ENCODE measurements at regions not wholly inside any gene's neighbourhood (a gene's known extent, or its start where the extent isn't known, plus 50 kb on each side); places are given as distances from the start of the nearest gene placed in this dataset.

DNA sequence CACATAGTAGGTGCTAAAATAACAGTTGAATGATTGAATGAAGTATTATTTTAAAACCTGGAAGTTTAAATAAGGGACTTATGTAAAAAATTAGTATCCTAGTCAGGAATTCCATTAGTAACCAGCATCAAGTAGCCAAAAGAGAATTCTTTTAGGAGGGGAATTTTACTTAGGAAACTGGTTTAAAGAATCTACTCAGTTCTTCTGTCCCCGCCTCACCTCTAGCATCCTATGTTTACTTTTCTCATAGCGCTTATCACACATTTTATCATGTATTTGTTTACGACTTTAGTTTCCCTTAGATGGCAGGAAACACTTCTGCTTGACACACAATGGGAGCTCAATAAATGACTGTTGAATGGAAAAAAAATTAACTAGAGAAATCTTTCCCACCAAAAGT, 229.0 kb downstream of the KLF5 start:
- no peak for DNase-seq (ENCODE audit: extremely low read depth, low read depth)

DNA sequence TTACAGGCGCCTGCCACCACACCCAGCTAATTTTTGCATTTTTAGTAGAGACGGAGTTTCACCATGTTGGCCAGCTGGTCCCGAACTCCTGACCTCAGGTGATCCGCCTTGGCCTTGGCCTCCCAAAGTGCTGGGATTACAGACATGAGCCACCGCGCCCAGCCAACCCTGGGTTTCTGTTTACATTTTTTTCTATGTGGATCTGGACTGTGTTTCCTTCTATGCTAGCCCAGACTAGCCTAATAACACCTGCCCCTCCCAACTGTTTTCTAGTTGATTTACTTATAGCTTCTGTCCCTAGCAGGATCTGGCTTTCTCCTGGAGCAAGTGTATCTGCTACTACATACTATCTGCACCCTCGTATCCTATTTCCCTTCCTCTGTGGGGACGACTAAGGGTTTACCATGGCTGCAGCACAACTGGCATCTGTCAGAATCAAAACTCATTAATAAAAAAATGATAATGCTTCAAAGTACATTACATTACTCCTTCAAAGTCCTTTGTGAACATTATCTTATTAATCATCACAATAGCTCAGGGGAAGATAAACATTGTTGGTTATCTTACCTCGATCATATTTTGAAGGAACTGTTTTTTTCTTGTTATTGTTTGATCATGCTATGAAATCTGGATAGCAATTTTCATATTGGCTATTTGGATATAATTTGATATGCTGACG, 228.3 kb downstream of the KLF5 start:
- no peak for DNase-seq (ENCODE audit: extremely low read depth, low read depth)

DNA sequence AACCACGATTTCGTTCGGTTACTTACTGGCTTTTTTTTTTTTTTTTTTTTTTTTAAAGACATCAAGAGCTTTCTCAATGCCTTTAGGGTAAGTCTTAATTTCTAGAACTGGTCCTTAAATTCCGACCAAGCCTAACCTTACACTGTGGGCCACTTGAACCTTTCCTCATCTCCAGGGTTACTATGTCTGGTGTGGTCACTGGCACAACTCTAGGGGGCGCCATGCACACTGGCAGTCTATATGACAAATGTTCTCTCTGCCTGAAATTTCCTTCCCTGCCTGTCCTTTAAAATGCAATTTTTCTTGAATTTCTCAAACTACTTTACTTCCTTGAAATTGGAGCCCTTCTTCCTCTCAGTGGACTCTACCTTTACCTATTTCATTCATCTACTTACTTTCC, 227.4 kb downstream of the KLF5 start:
- DNase-seq (ENCODE audit: extremely low read depth, low read depth) = no peak

DNA sequence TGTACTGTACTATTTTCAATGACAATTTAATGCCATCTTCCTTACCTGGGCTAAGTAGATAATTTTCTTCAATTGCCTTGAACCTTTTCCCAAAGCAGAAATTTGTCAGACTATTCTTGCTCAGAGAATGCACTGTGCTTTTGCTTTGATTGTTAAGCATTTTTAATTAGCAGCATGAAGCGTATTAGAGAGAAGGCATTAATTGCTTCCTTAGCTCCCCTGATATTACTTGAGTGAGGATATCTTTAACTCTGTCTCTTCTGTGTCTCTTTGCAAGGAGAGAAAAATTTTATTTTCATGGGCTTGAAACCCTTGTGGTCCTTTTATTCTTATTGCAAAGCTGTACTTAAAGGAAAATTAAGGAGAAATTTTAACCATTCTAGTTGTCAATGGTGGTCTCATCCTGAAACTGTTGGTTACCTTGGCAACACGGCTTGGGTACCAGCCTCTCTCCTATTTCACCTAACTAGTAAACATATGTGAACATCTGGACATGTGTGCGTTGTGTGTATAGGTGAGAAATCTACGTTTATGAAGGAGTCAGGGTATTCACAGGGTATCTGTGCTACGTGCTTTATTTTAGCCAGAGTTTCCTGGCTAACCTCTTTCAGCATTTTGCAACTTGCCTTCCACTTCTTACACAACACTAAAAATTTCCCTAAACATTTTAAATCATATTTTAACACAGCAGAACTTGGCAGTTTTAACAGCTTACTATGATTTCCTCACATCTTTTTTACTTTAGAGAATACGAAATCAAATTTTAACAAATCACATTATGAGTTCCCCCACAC, 225.5 kb downstream of the KLF5 start:
- no peak for DNase-seq (ENCODE audit: extremely low read depth, low read depth)

DNA sequence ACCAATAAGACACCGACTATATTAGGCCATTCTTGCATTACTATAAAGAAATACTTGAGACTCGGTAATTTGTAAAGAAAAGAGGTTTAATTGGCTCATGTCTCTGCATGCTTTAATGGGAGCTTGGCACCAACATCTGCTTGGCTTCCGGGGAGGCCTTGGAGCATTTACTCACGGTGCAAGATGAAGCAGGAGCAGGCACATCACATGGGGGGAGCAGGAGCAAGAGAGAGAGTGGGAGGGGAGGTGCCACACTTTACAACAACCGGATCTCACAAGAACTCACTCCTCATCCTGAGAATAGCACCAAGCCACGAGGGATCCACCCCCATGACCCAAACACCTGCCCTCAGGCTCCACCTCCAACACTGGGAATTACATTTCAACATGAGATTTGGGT, 224.8 kb downstream of the KLF5 start:
- DNase-seq (ENCODE audit: extremely low read depth, low read depth) = no peak

DNA sequence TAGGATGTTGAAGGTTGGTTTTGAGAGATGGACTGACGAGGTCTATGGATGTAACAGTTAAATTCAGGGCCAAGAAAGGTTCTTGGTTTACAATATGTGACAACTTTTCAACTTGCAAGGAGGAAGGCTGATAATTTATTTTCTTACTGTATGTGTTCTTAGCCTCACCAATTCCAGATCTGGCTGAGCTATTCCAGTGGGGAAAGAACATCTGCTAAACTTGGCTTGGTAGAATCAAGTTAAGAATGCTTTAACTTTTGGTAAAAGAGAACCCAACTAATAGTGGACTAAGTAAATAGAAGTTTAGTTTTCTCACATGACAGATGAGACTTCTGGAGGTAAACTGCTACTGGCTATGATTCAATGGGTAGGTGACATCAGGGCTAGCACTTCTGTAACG, 222.9 kb downstream of the KLF5 start:
- DNase-seq (ENCODE audit: extremely low read depth, low read depth) = no peak

DNA sequence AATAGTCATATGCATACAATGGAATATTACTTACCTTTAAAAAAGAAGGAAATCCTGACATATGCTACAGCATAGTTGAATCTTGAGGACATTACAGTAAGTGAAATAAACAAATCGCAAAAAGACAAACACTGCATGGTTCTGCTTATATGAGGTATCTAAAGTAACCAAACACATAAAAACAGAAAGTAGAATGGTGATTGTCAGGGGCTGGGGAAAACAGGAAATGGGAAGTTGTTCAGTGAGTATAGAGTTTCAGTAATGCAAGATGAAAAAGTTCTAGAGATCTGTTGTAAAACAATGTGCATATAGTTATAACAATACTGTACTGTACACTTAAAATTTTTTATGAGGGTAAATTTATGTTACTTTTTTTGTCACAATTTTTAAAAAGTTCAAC, 219.4 kb downstream of the KLF5 start:
- no peak for DNase-seq (ENCODE audit: extremely low read depth, low read depth)

DNA sequence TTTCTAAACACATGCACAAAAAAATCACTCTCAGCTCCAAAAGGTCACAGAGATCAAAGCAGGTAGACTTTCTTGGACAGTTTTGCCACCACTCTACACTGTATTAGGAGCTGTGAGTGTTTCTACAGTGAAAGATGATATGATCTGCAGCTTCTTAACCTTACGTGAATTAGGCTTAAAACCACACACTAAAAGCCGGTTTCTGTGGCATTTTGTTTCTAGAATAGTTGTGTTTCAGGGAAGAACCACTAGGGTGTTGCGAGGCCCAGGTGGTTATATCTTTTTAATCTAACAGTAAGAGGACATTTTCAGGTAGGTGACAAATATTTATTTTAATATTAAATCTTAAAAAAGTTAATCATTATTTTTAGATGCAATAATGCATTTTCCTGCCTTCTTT, 216.4 kb downstream of the KLF5 start:
- no peak for DNase-seq (ENCODE audit: extremely low read depth, low read depth)

DNA sequence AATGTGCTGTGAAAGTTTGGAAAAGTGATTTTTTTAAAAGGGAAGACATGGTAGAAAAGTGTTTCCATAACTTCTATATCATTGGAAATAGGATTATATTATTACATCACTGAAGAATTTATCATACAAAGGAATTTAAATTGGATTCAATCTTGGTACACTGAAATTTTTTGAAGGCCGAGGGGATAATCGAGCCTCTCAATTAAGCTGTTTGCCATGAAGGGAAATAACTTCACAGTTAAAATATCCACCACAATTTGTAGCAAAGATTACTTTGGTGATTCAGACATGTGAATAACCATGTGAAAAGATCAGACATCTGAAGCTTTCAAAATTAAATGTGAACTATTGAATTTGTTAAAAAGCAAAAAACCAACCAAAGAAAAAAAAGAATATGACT, 215.3 kb downstream of the KLF5 start:
- DNase-seq (ENCODE audit: extremely low read depth, low read depth) = no peak

DNA sequence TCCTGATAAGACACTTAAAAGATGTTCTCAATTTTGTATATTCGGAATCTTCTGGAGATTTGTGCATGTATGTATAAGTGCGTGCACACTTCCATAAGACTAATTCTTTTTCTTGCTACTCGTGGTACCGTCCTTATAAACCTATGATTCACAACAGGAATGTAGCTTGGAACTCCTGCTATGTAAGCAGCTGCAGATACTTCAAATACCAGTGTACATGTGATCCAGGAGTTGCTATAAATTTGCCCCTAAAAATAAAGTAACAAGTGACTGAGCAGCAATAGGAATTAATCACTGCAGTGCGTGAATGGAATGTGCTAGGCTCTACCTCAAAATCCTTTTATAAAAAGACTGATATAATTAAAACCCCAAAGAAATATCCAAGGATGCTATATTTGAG, 214.9 kb downstream of the KLF5 start:
- no peak for DNase-seq (ENCODE audit: extremely low read depth, low read depth)

DNA sequence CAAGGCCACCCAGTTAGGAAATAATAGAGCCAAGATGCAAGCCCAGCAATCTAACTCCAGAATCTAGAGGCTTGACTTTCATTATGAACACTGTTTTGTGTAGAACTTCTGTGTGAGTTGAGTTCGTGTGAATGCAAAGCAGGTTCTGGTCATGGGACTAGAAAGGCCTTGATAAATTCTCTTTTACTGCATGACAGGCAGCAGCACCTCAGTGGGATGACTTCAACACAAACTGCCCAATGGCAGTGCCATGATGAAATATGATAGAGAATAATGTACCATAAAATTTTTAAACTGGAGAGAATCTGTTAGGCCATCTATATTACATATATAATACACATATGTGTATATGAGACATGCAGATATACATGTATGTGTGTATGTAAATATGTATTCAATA, 214.5 kb downstream of the KLF5 start:
- DNase-seq (ENCODE audit: extremely low read depth, low read depth) = no peak

DNA sequence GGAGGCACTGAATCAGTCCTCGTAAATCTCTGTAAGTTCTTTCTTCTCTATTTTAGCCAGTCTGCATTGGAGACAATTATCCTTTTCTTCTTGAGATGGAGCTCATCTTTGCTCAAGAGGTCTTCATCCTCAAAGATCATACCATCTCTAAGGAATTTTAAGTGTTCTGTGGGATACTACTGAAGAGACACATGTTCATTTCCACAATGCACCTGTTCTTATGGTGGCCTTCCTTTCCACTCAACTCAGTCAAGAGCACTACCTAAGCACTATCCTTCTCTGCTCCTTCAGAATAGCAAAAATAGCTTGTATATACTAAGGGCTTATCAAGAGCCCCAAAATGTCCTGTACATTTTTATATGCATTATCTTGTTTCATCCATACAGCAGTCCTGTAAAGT, 214.0 kb downstream of the KLF5 start:
- DNase-seq (ENCODE audit: extremely low read depth, low read depth) = no peak

DNA sequence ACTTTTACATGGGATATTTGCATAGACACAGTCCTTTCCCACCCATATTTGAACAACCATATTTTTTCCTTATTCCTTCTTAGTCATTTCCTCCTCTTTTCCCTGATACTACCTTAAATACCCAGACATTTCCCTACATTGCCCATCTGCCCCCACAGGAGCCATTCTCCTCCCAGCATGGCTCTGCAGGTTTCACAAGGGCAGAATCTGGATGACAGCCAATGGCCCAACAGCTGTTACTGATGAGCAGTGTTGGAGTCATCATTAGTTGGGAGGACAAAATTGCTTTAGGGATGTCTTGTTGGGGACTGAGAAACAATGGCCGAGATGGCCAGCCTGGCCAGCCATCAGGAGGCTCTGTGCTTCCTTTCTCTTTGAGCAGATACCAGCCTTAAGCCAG, 209.5 kb downstream of the KLF5 start:
- DNase-seq (ENCODE audit: extremely low read depth, low read depth) = no peak

DNA sequence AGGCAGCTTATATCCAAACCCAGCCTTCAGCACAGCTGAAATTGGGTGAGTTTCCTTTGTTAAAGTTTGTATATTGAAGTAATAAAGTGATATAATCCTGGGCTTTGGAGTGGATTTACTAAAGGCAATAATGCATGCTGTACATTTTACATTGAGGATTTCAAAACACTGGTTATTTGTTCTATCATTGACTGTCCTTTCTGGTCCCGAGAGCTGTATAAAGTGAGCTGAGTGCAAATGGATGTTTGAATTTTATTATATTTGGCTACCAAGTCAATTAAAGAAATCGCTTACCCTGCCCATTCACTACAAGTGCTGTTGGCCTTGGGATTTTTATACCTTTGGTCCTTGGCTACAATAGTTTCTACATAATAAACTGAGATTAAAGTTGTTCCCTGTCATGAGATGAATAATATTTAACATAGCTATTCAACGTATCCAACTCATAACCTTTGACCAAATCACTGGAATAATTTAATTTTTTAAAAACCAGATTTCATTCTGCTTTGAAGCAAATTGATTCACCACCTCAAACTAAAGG, 207.9 kb downstream of the KLF5 start:
- no peak for DNase-seq (ENCODE audit: extremely low read depth, low read depth)

DNA sequence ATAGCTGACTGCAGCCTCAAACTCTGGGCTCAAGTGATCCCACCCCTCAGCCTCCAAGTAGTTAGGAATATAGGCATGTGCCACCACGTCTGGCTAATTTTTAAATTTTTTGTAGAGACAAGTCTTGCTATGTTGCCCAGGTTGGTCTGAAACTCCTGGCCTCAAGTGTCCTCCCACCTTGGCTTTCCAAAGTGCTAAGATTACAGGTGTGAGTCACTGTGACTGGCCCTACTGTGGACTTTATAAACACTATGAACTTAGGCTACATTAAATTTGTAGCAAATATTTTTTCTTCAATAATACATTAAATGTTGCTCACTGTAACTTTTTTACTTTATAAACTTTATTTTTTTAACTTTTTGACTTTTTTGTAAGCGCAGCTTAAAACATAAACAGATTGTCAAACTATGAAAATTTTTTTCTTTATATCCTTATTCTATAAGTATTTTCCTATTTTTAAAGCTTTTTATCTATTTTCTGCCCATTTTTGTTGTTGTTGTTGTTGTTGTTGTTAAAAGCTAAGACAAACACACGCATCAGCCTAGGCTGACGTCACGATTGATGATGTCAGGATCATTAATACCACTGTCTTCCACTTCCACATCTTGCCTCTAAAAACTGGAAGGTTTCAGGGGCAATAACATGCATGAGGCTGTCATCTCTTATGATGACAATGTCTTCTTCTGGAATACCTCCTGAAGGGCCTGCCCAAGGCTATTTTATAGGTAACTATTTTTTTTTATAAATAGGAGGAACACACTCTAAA, 204.2 kb downstream of the KLF5 start:
- DNase-seq (ENCODE audit: extremely low read depth, low read depth) = no peak

DNA sequence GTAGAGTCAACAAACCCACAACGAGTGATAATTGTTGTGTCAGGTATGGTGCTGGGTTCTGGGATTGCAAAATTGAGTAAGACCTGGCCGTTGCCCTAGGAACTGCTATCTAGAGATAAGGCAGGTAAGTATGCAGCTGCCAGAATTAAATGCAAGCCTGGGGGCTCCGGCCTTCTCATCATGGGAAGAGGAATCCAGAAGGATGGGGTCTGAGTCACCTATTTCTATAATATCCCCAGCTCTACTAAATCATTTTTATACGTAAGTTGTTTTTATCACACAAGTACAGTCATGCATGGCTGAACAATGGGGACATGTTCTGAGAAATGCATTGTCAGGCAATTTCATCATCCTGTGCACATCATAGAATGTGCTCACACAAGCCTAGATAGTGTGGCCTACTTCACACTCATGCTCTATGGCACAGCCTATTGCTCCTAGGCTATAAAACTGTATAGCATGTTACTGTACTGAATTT, 203.0 kb downstream of the KLF5 start:
- DNase-seq (ENCODE audit: extremely low read depth, low read depth) = no peak

DNA sequence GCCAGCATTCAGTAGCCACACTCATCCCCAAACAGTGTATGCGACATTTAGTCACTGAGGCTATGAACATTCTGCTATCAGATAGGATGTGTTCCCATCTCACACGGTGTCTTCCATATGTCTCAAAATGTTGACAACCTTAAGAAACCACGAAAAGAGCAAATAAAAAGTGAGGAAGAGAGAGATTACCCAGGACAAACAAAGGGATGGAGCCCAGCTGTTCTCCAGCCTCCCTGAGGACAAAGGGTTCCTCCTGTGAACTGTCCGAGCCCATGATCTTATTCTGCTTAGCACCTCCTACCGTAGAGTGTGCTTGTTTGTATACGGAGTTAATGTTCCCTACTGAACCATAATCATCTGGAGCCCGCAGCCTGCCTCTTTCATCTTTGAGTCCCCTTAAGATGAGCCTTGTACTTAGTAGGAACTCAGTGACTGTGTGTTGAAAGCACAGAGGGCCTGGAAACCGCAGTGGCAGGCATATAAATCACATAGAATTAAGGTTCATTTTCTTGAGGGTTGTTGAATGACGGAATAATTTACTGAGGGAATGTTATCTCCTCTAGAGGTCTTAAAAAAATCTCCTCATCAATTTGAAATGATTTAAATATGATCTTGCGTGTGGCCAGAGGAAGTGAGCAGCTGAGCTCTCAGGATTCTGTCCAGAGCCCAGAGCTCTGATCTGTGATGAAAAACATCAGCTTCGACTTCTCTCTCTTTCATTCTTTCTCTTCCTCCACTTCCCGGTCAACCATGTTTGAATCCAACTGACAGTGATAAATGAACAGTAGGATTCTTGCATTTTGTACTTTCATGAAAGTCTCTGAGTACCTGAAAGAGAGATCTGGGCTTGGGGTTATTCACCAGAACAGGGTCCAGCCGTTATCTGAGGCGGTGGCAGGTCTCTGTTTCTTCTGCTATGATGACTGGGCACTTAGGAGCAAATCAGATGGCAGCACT, 200.5 kb downstream of the KLF5 start:
- DNase-seq (ENCODE audit: extremely low read depth, low read depth) = no peak

DNA sequence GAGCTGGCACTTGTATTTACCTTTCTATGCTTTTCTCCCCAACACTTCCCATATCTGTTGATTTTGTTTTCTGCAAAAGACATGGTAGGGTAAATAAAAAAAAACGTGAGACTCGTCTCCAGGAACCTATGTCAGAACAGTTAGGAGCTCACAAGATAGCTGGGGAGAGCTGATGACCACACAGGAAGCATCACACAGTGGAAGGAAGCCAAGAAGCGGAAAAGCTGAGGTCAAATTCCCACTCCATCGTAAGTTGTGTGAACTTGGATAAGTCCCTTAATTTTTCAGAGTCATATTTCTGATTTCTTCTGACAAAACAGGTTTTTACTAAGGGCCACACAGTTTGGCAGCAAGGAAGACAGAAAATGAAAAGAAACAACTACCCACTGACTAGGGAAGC, 199.6 kb downstream of the KLF5 start:
- no peak for DNase-seq (ENCODE audit: extremely low read depth, low read depth)

DNA sequence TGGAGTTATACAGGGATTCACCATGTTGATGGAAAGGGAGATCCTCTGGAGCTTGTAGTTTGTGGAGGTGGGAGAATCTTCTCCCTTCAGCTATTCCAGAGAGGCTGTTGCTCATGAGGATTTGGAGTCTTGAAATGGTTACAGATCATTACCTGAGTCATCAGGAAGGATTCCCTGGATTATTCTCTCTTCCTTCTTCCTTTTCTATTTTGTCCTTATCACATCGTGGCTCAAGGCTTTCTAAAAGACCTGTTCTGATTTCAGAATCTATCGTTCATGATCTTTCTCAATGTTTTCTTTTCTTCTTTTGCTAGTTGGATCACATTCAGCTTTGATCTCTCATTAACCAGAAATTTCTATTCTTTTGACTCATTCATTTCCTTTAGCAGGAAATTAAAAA, 196.0 kb downstream of the KLF5 start:
- DNase-seq (ENCODE audit: extremely low read depth, low read depth) = no peak

DNA sequence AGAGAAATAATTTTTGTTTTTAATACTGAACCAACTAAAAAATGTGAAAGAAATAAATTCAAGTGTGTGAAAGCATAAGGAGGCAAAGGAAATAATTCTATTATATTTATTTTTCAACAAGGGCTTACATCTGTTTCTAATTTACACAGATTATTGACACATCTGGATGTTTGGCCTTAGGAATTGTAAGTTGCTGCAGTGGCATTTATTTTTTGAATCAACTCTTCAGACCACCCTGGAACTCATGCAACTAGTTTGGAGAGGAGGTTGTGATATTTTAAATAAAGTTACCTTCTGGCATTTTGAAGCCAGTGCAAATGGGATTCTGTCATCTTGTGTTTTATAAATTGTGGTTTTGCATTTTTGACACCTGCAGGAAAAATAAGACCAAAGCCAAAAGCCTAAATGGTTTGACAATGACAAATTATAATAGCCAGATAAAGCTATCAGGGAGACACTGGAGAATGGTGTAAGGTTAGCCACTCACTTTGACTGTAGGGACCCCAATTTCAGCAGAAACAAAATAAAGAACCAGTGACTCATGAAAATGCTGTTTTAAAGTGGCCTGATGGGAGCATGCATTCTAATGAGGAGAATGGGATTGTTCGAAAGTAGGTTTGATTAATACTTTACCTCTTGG, 192.9 kb downstream of the KLF5 start:
- DNase-seq (ENCODE audit: extremely low read depth, low read depth) = no peak

Measured in NCI-H460 (cell line).